Fibroblast of gingiva (primary cell): ENCODE measurements at regions not wholly inside any gene's neighbourhood (a gene's known extent, or its start where the extent isn't known, plus 50 kb on each side); places are given as distances from the start of the nearest gene placed in this dataset.
"Not testable (repeated sequence)": the region's sequence is repeated elsewhere in the genome, so short reads cannot be mapped to it uniquely, and the experiment has no call there.

ENCODE experiments used
- DNase-seq: peaks from one replicate; pipeline ENCODE4 v3.0.0-alpha.2; 2011; ENCODE audit warnings: low read depth

- no peak for DNase-seq
Observed at GRCh38 chr20:12748359-12748994, 260.3 kb upstream of the SPTLC3 start.

GRCh38 chr20:12750221-12750620, 258.6 kb upstream of the SPTLC3 start:
- no peak for DNase-seq

- not testable (repeated sequence) for DNase-seq
Observed at GRCh38 chr20:12752900-12753693, 255.7 kb upstream of the SPTLC3 start.

- DNase-seq, result not testable (repeated sequence)
Observed at GRCh38 chr20:12753742-12754141, 255.0 kb upstream of the SPTLC3 start.

GRCh38 chr20:12759493-12759892, 249.3 kb upstream of the SPTLC3 start:
- not testable (repeated sequence) for DNase-seq

GRCh38 chr20:12762725-12763124, 246.0 kb upstream of the SPTLC3 start:
- no peak for DNase-seq

- no peak for DNase-seq
Observed at GRCh38 chr20:12763406-12763805, 245.4 kb upstream of the SPTLC3 start.

GRCh38 chr20:12764053-12764452, 244.7 kb upstream of the SPTLC3 start:
- no peak for DNase-seq

- no peak for DNase-seq
Observed at GRCh38 chr20:12764851-12765250, 243.9 kb upstream of the SPTLC3 start.

- DNase-seq, result no peak
Observed at GRCh38 chr20:12773936-12774335, 234.8 kb upstream of the SPTLC3 start.

GRCh38 chr20:12775041-12775440, 233.7 kb upstream of the SPTLC3 start:
- DNase-seq, result no peak

- no peak for DNase-seq
Observed at GRCh38 chr20:12777016-12777415, 231.8 kb upstream of the SPTLC3 start.

- DNase-seq, result no peak
Observed at GRCh38 chr20:12786276-12786675, 222.5 kb upstream of the SPTLC3 start.

GRCh38 chr20:12788632-12789299, 220.0 kb upstream of the SPTLC3 start:
- DNase-seq, result no peak

- no peak for DNase-seq
Observed at GRCh38 chr20:12790859-12791258, 217.9 kb upstream of the SPTLC3 start.

GRCh38 chr20:12798286-12798685, 210.5 kb upstream of the SPTLC3 start:
- DNase-seq, result no peak

- no peak for DNase-seq
Observed at GRCh38 chr20:12808006-12808567, 200.7 kb upstream of the SPTLC3 start.

- DNase-seq, result no peak
Observed at GRCh38 chr20:12815231-12815768, 193.5 kb upstream of the SPTLC3 start.

GRCh38 chr20:12815778-12816408, 192.9 kb upstream of the SPTLC3 start:
- DNase-seq, result no peak

- no peak for DNase-seq
Observed at GRCh38 chr20:12821249-12821648, 187.5 kb upstream of the SPTLC3 start.

GRCh38 chr20:12823734-12824133, 185.0 kb upstream of the SPTLC3 start:
- DNase-seq, result no peak
